SK-N-SH treated with all-trans-retinoic acid at 6 μM for 48 hours (cell line): ENCODE measurements at regions not wholly inside any gene's neighbourhood (a gene's known extent, or its start where the extent isn't known, plus 50 kb on each side); places are given as distances from the start of the nearest gene placed in this dataset.

Experiments
- ATAC-seq: fragments of 200-7000 bp; cut with Tn5 transposase; 3 replicates; pipeline ENCODE4 v1.9.1; 2020; ENCODE audit warnings: mild to moderate bottlenecking, moderate library complexity
- ARNTL ChIP-seq: fragments of 450-650 bp; formaldehyde crosslinking; IDR thresholded peaks from 2 replicates; pipeline ENCODE4 v1.5.0; 2020; ENCODE audit warnings: low read depth, mild to moderate bottlenecking, moderate library complexity, borderline replicate concordance
- BACH2 ChIP-seq: fragments of 250-450 bp; sonication (Bioruptor Pico); IDR thresholded peaks from 2 replicates; pipeline ENCODE4 v1.9.0; 2021; ENCODE audit warnings: mild to moderate bottlenecking, borderline replicate concordance
- CREB5 ChIP-seq: fragments of 250-450 bp; sonication (Bioruptor Pico); IDR thresholded peaks from 2 replicates; pipeline ENCODE4 v1.5.1; 2020; ENCODE audit warnings: low read depth, mild to moderate bottlenecking, moderate library complexity
- CSDC2 ChIP-seq: fragments of 250-450 bp; sonication (Bioruptor Pico); IDR thresholded peaks from 2 replicates; pipeline ENCODE4 v1.5.0; 2020; ENCODE audit warnings: mild to moderate bottlenecking, moderate library complexity
- CSRNP3 ChIP-seq: fragments of 250-450 bp; sonication (Bioruptor Pico); IDR thresholded peaks from 2 replicates; pipeline ENCODE4 v1.5.1; 2021; ENCODE audit warnings: mild to moderate bottlenecking, moderate library complexity
- ESRRG ChIP-seq: fragments of 250-450 bp; sonication (Bioruptor Pico); IDR thresholded peaks from 2 replicates; pipeline ENCODE4 v1.6.1; 2021; ENCODE audit warnings: mild to moderate bottlenecking
- GLIS3 ChIP-seq: fragments of 250-450 bp; sonication (Bioruptor Pico); IDR thresholded peaks from 2 replicates; pipeline ENCODE4 v1.5.0; 2020; ENCODE audit warnings: mild to moderate bottlenecking, moderate library complexity
- ISL1 ChIP-seq: fragments of 250-450 bp; sonication (Bioruptor Pico); IDR thresholded peaks from 2 replicates; pipeline ENCODE4 v2.1.2; 2022; ENCODE audit warnings: mild to moderate bottlenecking, moderate library complexity
- OSR1 ChIP-seq: fragments of 250-450 bp; sonication (Bioruptor Pico); IDR thresholded peaks from 2 replicates; pipeline ENCODE4 v1.8.0; 2022; ENCODE audit warnings: moderate library complexity, mild to moderate bottlenecking, inconsistent platforms
- PPARA ChIP-seq: fragments of 250-450 bp; sonication (Bioruptor Pico); IDR thresholded peaks from 2 replicates; pipeline ENCODE4 v1.5.0; 2020; ENCODE audit warnings: mild to moderate bottlenecking, borderline replicate concordance
- RARB ChIP-seq: fragments of 250-450 bp; sonication (Bioruptor Pico); IDR thresholded peaks from 2 replicates; pipeline ENCODE4 v1.8.0; 2021; ENCODE audit warnings: mild to moderate bottlenecking, moderate library complexity
- SNAI2 ChIP-seq: fragments of 250-450 bp; sonication (Bioruptor Pico); IDR thresholded peaks from 2 replicates; pipeline ENCODE4 v1.5.0; 2020; ENCODE audit warnings: mild to moderate bottlenecking, moderate library complexity
- TCF4 ChIP-seq: fragments of 250-450 bp; sonication (Bioruptor Pico); IDR thresholded peaks from 2 replicates; pipeline ENCODE4 v1.8.0; 2021; ENCODE audit warnings: mild to moderate bottlenecking, moderate library complexity, borderline replicate concordance
- TOX ChIP-seq: fragments of 250-450 bp; sonication (Bioruptor Pico); IDR thresholded peaks from 2 replicates; pipeline ENCODE4 v1.8.0; 2021; ENCODE audit warnings: mild to moderate bottlenecking, moderate library complexity, borderline replicate concordance
- TSHZ2 ChIP-seq: fragments of 250-450 bp; sonication (Bioruptor Pico); IDR thresholded peaks from 2 replicates; pipeline ENCODE4 v1.5.0; 2020; ENCODE audit warnings: mild to moderate bottlenecking, moderate library complexity
- ZC3H10 ChIP-seq: fragments of 250-450 bp; sonication (Bioruptor Pico); IDR thresholded peaks from 2 replicates; pipeline ENCODE4 v1.5.1; 2021; ENCODE audit warnings: mild to moderate bottlenecking, moderate library complexity
- ZFP3 ChIP-seq: fragments of 250-450 bp; sonication (Bioruptor Pico); IDR thresholded peaks from 2 replicates; pipeline ENCODE4 v1.5.0; 2020; ENCODE audit warnings: mild to moderate bottlenecking, moderate library complexity
- ZNF70 ChIP-seq: fragments of 450-650 bp; formaldehyde crosslinking; IDR thresholded peaks from 2 replicates; pipeline ENCODE4 v1.5.0; 2020; ENCODE audit warnings: mild to moderate bottlenecking, moderate library complexity
- ZNF8 ChIP-seq: fragments of 450-650 bp; formaldehyde crosslinking; IDR thresholded peaks from 2 replicates; pipeline ENCODE4 v1.5.0; 2020; ENCODE audit warnings: mild to moderate bottlenecking, moderate library complexity
- TF ChIP-seq, protein P1 (sequence below): fragments of 250-450 bp; sonication (Bioruptor Pico); IDR thresholded peaks from 2 replicates; pipeline ENCODE4 v1.8.0; 2020; ENCODE audit warnings: mild to moderate bottlenecking, moderate library complexity, borderline replicate concordance
- TF ChIP-seq, protein P2 (sequence below): fragments of 250-450 bp; sonication (Bioruptor Pico); IDR thresholded peaks from 2 replicates; pipeline ENCODE4 v1.8.0; 2021; ENCODE audit warnings: low read depth, mild to moderate bottlenecking, moderate library complexity, borderline replicate concordance

GRCh38 chr6:115078555-115078954 lies 735.7 kb upstream of the HS3ST5 start:
- TF ChIP-seq RARB (CRISPR knock-in tag) (no peak), TSHZ2 (CRISPR knock-in tag) (no peak), CSDC2 (CRISPR knock-in tag) (no peak), ZNF70 (CRISPR knock-in tag) (no peak), SNAI2 (CRISPR knock-in tag) (no peak), ZC3H10 (CRISPR knock-in tag) (no peak), BACH2 (CRISPR knock-in tag) (no peak), ZFP3 (CRISPR knock-in tag) (no peak), OSR1 (no peak), CREB5 (CRISPR knock-in tag) (no peak), ARNTL (CRISPR knock-in tag) (no peak), GLIS3 (no peak), TOX (CRISPR knock-in tag) (no peak), ISL1 (no peak), ESRRG (no peak)
- TF ChIP-seq, protein P1, sequence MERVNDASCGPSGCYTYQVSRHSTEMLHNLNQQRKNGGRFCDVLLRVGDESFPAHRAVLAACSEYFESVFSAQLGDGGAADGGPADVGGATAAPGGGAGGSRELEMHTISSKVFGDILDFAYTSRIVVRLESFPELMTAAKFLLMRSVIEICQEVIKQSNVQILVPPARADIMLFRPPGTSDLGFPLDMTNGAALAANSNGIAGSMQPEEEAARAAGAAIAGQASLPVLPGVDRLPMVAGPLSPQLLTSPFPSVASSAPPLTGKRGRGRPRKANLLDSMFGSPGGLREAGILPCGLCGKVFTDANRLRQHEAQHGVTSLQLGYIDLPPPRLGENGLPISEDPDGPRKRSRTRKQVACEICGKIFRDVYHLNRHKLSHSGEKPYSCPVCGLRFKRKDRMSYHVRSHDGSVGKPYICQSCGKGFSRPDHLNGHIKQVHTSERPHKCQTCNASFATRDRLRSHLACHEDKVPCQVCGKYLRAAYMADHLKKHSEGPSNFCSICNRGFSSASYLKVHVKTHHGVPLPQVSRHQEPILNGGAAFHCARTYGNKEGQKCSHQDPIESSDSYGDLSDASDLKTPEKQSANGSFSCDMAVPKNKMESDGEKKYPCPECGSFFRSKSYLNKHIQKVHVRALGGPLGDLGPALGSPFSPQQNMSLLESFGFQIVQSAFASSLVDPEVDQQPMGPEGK (CRISPR knock-in tag): no peak
- TF ChIP-seq, protein P2, sequence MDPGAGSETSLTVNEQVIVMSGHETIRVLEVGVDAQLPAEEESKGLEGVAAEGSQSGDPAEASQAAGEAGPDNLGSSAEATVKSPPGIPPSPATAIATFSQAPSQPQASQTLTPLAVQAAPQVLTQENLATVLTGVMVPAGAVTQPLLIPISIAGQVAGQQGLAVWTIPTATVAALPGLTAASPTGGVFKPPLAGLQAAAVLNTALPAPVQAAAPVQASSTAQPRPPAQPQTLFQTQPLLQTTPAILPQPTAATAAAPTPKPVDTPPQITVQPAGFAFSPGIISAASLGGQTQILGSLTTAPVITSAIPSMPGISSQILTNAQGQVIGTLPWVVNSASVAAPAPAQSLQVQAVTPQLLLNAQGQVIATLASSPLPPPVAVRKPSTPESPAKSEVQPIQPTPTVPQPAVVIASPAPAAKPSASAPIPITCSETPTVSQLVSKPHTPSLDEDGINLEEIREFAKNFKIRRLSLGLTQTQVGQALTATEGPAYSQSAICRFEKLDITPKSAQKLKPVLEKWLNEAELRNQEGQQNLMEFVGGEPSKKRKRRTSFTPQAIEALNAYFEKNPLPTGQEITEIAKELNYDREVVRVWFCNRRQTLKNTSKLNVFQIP: no peak
- TF ChIP-seq, all 23 proteins: peak for 0
- no peak for ATAC-seq

- ATAC-seq: no peak
- TF ChIP-seq ZNF70 (CRISPR knock-in tag) (no peak), CSDC2 (CRISPR knock-in tag) (no peak), GLIS3 (no peak), ISL1 (no peak), CREB5 (CRISPR knock-in tag) (no peak), ZNF8 (no peak), SNAI2 (CRISPR knock-in tag) (no peak), ESRRG (no peak), TCF4 (CRISPR knock-in tag) (no peak)
- TF ChIP-seq, protein P2: no peak
These were observed 729.1 kb upstream of the HS3ST5 start for GRCh38 chr6:115071962-115072361.

DNA sequence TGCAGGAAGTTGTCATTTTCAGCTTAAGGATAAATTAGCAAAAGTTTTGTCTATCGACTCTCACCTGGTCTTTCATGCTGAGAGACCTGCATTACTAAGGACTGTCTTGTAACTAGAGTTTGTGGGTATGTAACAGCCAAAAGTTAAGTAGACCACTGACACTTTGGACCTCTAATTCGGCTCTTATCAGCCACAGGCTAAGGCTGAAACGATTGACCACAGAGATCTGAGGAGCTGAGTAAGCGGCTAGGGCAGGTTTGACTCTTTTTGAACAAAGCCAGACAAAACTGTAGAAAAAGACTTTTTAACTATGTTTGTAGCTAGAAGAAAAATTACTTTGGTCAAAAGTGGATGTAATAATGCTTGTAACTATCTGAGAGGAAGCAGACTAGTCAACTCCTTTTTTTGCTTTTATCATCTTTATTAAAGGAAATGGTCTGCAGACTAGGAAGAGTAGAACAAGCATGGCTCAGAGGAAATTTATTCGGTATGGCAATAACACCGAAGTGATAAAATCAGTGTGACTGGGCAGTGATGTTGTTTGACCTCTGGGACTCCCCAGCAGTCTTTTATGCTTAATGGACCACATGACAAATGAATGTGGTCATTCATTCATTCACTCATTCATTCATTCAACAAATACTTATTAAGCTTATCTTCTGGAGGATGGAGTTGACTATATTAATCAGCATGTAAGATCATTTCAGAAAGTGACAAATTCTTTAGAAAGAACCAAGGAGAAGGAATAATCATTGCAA lies 725.0 kb upstream of the HS3ST5 start:
- no peak for ATAC-seq
- TF ChIP-seq GLIS3 (no peak), PPARA (CRISPR knock-in tag) (no peak), ISL1 (no peak), ARNTL (CRISPR knock-in tag) (no peak), SNAI2 (CRISPR knock-in tag) (no peak), ZC3H10 (CRISPR knock-in tag) (no peak), OSR1 (no peak), TCF4 (CRISPR knock-in tag) (no peak), RARB (CRISPR knock-in tag) (no peak), TSHZ2 (CRISPR knock-in tag) (no peak), CSRNP3 (CRISPR knock-in tag) (no peak), CSDC2 (CRISPR knock-in tag) (no peak)
